GM12892 (cell line): ENCODE measurements at regions not wholly inside any gene's neighbourhood (a gene's known extent, or its start where the extent isn't known, plus 50 kb on each side); places are given as distances from the start of the nearest gene placed in this dataset.

Experiments
- POLR2A ChIP-seq: IDR thresholded peaks from 2 replicates; pipeline ENCODE4 v1.6.1; 2011; ENCODE audit warnings: low read depth, low read length, control low read depth
- POLR2AphosphoS5 ChIP-seq: IDR thresholded peaks from 2 replicates; pipeline ENCODE4 v1.6.1; 2011; ENCODE audit warnings: low read depth, low read length, control low read depth
- TAF1 ChIP-seq: IDR thresholded peaks from 2 replicates; pipeline ENCODE4 v1.6.1; 2011; ENCODE audit warnings: low read depth, mild to moderate bottlenecking, control low read depth, low read length, borderline replicate concordance

DNA sequence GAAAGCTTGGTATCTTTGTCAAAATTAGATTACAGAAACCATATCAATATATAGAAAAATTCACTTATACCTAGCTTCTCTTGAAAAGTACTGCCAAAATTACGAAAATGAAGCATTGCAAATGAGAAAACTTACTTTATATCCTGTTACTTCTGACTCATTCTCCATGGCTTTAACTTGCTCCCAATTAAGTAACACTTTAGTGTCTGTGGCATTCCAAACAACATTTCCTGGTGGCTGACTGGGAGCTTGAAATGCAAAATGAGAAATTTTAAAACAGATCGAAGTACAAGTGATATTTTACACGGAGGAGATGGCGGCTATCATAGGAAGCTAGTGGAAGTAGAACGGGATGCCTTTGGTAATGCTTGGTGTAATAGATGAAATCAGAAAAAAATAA is 347.3 kb downstream of the CNTN3 start:
- TF ChIP-seq POLR2A = no peak
- TF ChIP-seq POLR2AphosphoS5 = no peak
- TF ChIP-seq TAF1 = no peak
